ENCODE measurements at regions not wholly inside any gene's neighbourhood (a gene's known extent, or its start where the extent isn't known, plus 50 kb on each side); places are given as distances from the start of the nearest gene placed in this dataset.

- DNase-seq = no peak
- H3K27ac ChIP-seq = no peak overlapping the region
- H3K27me3 ChIP-seq = no peaks in the 10 kb centered on the region
- H3K4me1 ChIP-seq = no peaks in the 10 kb centered on the region
- H3K9me3 ChIP-seq = no peaks in the 10 kb centered on the region
- no peaks in the 10 kb centered on the region for H3K36me3 ChIP-seq
- H3K4me3 ChIP-seq = no peak overlapping the region
- TF ChIP-seq, protein P1, sequence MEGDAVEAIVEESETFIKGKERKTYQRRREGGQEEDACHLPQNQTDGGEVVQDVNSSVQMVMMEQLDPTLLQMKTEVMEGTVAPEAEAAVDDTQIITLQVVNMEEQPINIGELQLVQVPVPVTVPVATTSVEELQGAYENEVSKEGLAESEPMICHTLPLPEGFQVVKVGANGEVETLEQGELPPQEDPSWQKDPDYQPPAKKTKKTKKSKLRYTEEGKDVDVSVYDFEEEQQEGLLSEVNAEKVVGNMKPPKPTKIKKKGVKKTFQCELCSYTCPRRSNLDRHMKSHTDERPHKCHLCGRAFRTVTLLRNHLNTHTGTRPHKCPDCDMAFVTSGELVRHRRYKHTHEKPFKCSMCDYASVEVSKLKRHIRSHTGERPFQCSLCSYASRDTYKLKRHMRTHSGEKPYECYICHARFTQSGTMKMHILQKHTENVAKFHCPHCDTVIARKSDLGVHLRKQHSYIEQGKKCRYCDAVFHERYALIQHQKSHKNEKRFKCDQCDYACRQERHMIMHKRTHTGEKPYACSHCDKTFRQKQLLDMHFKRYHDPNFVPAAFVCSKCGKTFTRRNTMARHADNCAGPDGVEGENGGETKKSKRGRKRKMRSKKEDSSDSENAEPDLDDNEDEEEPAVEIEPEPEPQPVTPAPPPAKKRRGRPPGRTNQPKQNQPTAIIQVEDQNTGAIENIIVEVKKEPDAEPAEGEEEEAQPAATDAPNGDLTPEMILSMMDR (IDR thresholded peaks at IDR 0.05) = no peak
- TF ChIP-seq POLR2A (IDR thresholded peaks at IDR 0.05) = no peak
- intact Hi-C loops (cut with DNase I; ENCODE audit: low total_unique reads) = no loop called here
Observed at GRCh38 chr14:47961634-47962033, 286.2 kb upstream of the MDGA2 start.

DNA sequence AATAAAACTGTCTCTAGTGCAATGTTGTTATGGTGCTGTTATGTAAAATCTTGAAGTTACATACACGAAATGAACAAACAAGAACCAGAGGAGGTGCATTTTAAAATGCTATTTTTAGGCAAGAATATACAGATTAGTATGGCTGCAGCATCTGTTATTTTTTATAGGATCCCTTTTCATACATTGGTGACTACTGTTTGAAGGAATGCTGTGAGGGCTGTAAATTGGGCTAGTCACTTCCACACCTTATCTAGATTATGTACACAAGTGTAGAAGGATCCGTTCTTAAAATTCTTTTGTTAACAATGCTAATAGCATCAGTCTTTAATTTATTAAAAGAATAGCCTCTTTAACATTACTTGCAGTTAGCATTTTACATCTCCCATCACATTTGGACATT, 284.3 kb upstream of the MDGA2 start:
- no peak for DNase-seq
- H3K4me1 ChIP-seq = no peaks in the 10 kb centered on the region
- H3K4me3 ChIP-seq = no peak overlapping the region
- no peaks in the 10 kb centered on the region for H3K36me3 ChIP-seq
- intact Hi-C loops (cut with DNase I; ENCODE audit: low total_unique reads) = no loop called here
- H3K9me3 ChIP-seq = no peaks in the 10 kb centered on the region
- H3K27ac ChIP-seq = no peak overlapping the region
- TF ChIP-seq, protein P1 (IDR thresholded peaks at IDR 0.05) = no peak
- TF ChIP-seq POLR2A (IDR thresholded peaks at IDR 0.05) = no peak
- H3K27me3 ChIP-seq = no peaks in the 10 kb centered on the region

DNA sequence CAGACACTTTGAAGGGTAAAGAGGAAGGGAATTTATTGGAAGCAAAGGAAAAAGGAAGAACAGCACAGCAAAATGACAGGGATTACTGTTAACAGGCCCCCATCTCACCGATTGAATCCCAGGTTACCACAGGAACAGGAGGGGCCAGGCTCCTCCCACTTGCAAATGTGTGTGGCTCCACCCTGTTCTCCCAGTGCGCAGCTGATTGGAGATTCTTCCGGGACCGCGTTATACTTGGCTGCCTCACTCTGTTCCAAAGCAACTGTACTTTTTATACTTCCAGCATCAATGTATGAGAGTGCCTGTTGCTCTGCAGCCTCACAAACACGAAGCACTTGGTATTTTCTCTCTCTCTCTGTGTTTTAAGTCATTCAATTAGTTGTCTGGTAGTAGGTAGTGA, 273.6 kb upstream of the MDGA2 start:
- Histone ChIP-seq H3K27ac (no peak overlapping the region), H3K27me3 (no peaks in the 10 kb centered on the region), H3K4me3 (no peak overlapping the region), H3K4me1 (no peaks in the 10 kb centered on the region), H3K9me3 (no peaks in the 10 kb centered on the region), H3K36me3 (no peaks in the 10 kb centered on the region)
- no peak for DNase-seq
- intact Hi-C loops (cut with DNase I; ENCODE audit: low total_unique reads) = no loop called here
- TF ChIP-seq, protein P1 (IDR thresholded peaks at IDR 0.05) = no peak
- no peak for TF ChIP-seq POLR2A (IDR thresholded peaks at IDR 0.05)

DNA sequence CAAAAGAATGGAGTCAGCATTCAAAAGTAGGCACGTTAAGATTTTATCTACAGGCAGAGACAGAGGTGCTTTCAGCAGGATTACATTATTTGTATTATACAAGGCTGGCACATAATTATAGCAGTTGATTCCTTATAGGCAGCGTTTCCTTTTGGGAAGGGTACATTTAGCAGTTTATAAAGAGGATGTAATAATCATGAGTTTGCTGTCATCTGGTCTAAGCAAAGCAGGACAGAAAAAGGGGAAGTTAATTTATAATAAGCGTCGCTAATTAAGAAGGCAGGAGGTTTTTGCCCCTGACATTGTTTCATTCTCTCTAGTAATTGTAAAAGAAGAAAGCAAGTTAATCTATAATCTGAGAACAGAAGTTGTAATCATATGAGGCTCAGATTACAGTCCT, 259.9 kb upstream of the MDGA2 start:
- H3K36me3 ChIP-seq = no peaks in the 10 kb centered on the region
- no peak overlapping the region for H3K27ac ChIP-seq
- no peak for TF ChIP-seq POLR2A (IDR thresholded peaks at IDR 0.05)
- TF ChIP-seq, protein P1 (IDR thresholded peaks at IDR 0.05) = no peak
- no peaks in the 10 kb centered on the region for H3K9me3 ChIP-seq
- intact Hi-C loops (cut with DNase I; ENCODE audit: low total_unique reads) = no loop called here
- no peaks in the 10 kb centered on the region for H3K27me3 ChIP-seq
- no peak overlapping the region for H3K4me3 ChIP-seq
- H3K4me1 ChIP-seq = no peaks in the 10 kb centered on the region
- DNase-seq = no peak

DNA sequence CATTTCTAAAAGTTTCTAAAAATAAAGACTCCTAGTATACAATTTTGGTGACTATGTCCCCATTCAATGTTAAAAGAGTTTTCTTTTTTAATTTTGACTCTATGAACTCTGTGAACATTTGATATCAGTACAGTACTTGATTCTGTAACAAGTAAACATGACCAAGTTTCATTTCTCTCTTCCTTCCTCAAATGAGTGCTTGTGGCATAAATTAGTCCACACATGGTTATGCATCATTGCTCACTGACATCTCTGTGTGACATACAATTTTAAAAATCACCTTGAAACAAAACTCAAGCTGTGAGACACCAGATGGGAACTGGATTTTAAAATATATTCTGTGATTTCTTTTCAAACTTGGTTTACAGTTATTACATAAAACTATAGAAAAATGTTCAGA, 253.9 kb upstream of the MDGA2 start:
- intact Hi-C loops (cut with DNase I; ENCODE audit: low total_unique reads) = no loop called here
- no peak for DNase-seq
- no peaks in the 10 kb centered on the region for H3K9me3 ChIP-seq
- no peaks in the 10 kb centered on the region for H3K27me3 ChIP-seq
- no peaks in the 10 kb centered on the region for H3K4me1 ChIP-seq
- TF ChIP-seq, protein P1 (IDR thresholded peaks at IDR 0.05) = no peak
- TF ChIP-seq POLR2A (IDR thresholded peaks at IDR 0.05) = no peak
- no peak overlapping the region for H3K4me3 ChIP-seq
- H3K27ac ChIP-seq = no peak overlapping the region
- no peaks in the 10 kb centered on the region for H3K36me3 ChIP-seq

Measured in uterus (tissue), 3 donors.